Esophagus squamous epithelium (tissue), 4 donors: ENCODE measurements at regions not wholly inside any gene's neighbourhood (a gene's known extent, or its start where the extent isn't known, plus 50 kb on each side); places are given as distances from the start of the nearest gene placed in this dataset.

Source experiments
- CTCF ChIP-seq, 6 experiments: fragments of 450-650 bp in 4 of 6; fragments of 200-600 bp in 2 of 6; sonication (generic) in 2 of 6; IDR thresholded peaks; one replicate each; pipeline ENCODE4 v1.5.1; 2016 to 2019; ENCODE audit warnings: antibody characterized with exemption in 6 of 6, mild to moderate bottlenecking in 4 of 6, moderate library complexity in 4 of 6
- POLR2A ChIP-seq, 4 donors: fragments of 450-650 bp; IDR thresholded peaks; one replicate each; pipeline ENCODE4 v1.6.1; 2017; ENCODE audit warnings: antibody characterized with exemption in 4 of 4, mild to moderate bottlenecking in 4 of 4, moderate library complexity in 3 of 4

GRCh38 chr3:176347424-176348146, 849.7 kb downstream of the TBL1XR1 start:
- TF ChIP-seq CTCF (IDR thresholded peaks at IDR 0.05), result no peak
- no peak for TF ChIP-seq POLR2A (IDR thresholded peaks at IDR 0.05)
